NCI-H1092 treated with DMSO at 0.1 percent for 48 hours (cell line): ENCODE measurements at regions not wholly inside any gene's neighbourhood (a gene's known extent, or its start where the extent isn't known, plus 50 kb on each side); places are given as distances from the start of the nearest gene placed in this dataset.
"Not testable (repeated sequence)": the region's sequence is repeated elsewhere in the genome, so short reads cannot be mapped to it uniquely, and the experiment has no call there.

Source experiments
- DNase-seq: peaks from one replicate; lab custom pipeline; 2025; lab: John Stamatoyannopoulos, UW

DNA sequence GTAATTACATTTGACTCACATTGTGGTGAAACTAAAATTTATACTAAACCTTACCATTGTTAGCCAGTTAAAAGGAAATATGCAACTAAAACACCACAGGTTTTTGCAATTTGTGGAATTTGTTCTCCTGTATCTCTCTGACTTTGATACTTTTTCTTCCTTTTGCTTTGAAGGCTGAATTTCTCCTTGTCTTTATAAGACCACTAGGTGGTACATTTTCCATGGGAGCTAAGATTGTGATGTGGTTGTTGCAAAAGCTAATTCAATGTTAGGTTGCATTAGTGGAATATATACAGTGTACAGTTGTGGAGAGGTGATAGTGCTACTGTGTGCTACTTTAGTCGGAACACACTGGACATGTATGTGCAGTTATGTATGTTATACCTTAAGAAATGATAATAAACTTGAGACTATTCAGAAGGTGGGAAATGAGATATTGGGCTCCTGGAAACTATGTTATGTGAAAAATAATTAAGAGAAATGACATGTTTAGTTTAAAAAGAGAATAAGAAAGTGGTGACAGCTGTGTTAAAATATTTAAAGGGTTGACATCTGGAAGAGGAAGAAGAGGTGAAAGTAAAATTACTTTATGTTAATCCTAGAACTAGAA is 70.3 kb downstream of the ARL9 start:
- peak; percentile 14 for DNase-seq

DNA sequence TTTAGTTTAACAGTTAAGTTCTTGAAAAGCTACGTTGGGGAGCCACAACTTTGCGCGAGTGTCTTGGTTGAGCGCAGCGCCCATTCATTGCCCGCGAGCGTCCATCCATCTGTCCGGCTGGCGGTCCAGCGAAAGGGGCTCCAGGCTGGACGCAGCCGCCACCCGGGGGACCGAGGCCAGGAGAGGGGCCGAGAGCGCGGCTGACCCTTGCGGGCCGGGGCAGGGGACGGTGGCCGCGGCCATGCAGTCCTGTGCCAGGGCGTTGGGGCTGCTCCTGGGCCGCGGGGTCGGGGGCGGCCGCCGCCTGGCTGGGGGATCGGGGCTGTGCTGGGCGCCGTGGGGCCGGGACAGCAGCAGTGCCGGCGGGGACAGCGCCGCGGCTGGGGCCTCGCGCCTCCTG is 86.8 kb downstream of the ARL9 start:
- DNase-seq, result not testable (repeated sequence)
